SK-N-MC (cell line): ENCODE measurements at regions not wholly inside any gene's neighbourhood (a gene's known extent, or its start where the extent isn't known, plus 50 kb on each side); places are given as distances from the start of the nearest gene placed in this dataset.
"Not testable (repeated sequence)": the region's sequence is repeated elsewhere in the genome, so short reads cannot be mapped to it uniquely, and the experiment has no call there.

Experiments used
- DNase-seq: peaks from one replicate; pipeline ENCODE4 v3.0.0-alpha.2; 2011; ENCODE audit warnings: low read depth, low spot score
- H3K27ac ChIP-seq: fragments of 200-600 bp; sonication (generic); 2 replicates; pipeline ENCODE4 v1.5.1; 2016; ENCODE audit warnings: mixed run types
- H3K36me3 ChIP-seq: fragments of 200-600 bp; sonication (generic); 2 replicates; pipeline ENCODE4 v1.6.1; 2017; ENCODE audit warnings: antibody characterized with exemption, low read length, mixed read lengths; ENCODE audit not compliant: insufficient read depth
- H3K4me3 ChIP-seq: fragments of 200-600 bp; sonication (generic); 2 replicates; pipeline ENCODE4 v1.5.1; 2016
- H3K9ac ChIP-seq: fragments of 200-600 bp; sonication (generic); 2 replicates; pipeline ENCODE4 v1.8.0; 2017; ENCODE audit warnings: mixed run types, mixed read lengths; ENCODE audit not compliant: insufficient read length
- H3K9me3 ChIP-seq: fragments of 200-600 bp; sonication (generic); 2 replicates; pipeline ENCODE4 v1.6.1; 2017; ENCODE audit warnings: low read depth, mild to moderate bottlenecking, antibody characterized with exemption, low read length, moderate library complexity, mixed read lengths
- EZH2 ChIP-seq: fragments of 200-600 bp; sonication (generic); IDR thresholded peaks from one replicate; pipeline ENCODE4 v1.6.1; 2017; ENCODE audit warnings: antibody characterized with exemption
- FOXP2 ChIP-seq: optimal IDR thresholded peaks from 2 replicates; pipeline ENCODE3; 2011; ENCODE audit warnings: mild to moderate bottlenecking, moderate library complexity; ENCODE audit not compliant: insufficient read depth; ENCODE audit errors: extremely low read length, control extremely low read depth
- POLR2AphosphoS5 ChIP-seq: IDR thresholded peaks from 2 replicates; pipeline ENCODE4 v1.6.1; 2012; ENCODE audit warnings: mild to moderate bottlenecking, low read depth, low read length, borderline replicate concordance

DNA sequence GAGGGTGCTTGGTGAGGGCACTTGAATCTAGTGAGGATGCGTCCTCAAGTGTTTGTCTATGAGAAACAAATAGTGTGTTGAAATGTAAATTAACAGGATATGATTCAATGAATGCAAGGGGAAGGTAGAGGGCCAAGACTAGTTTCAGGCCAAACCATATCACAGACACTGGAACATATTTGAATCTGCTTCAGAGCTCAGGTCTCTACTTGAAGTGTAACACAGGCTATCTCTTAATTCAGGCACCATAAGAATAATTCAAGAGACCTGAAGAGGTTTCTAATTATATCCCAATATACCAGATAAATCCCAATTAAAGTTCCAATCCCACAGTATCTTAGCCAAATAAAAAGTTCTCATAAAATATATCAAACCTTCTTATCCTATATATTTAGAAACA, 146.5 kb upstream of the INTU start:
- Histone ChIP-seq H3K4me3 (no peak overlapping the region), H3K9me3 (no peaks in the 10 kb centered on the region), H3K27ac (no peak overlapping the region), H3K9ac (no peak overlapping the region), H3K36me3 (no peaks in the 10 kb centered on the region)
- TF ChIP-seq EZH2 (no peak), FOXP2 (no peak), POLR2AphosphoS5 (no peak)
- DNase-seq: no peak

DNA sequence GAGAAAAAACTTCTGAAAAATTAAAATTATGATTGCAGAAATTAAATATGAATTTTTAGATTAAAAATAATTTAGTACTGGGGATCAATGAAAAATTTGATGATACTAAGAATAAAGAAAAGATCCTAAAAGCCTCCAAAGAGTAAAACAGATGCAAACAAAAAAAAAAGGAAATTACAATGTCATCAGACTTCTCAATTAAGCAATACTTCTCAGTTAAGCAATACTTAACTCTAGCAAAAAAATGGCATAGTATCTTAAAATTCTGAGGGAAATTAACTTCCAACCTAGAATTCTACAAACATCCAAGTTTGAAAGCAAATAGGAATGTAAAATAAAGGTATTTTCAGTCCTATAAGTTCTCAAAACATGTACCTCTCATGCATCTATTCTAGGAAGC, 141.2 kb upstream of the INTU start:
- no peak overlapping the region for H3K9ac ChIP-seq
- DNase-seq: no peak
- no peaks in the 10 kb centered on the region for H3K36me3 ChIP-seq
- no peaks in the 10 kb centered on the region for H3K9me3 ChIP-seq
- H3K4me3 ChIP-seq: no peak overlapping the region
- H3K27ac ChIP-seq: no peak overlapping the region
- no peak for TF ChIP-seq FOXP2
- no peak for TF ChIP-seq EZH2
- TF ChIP-seq POLR2AphosphoS5: no peak

DNA sequence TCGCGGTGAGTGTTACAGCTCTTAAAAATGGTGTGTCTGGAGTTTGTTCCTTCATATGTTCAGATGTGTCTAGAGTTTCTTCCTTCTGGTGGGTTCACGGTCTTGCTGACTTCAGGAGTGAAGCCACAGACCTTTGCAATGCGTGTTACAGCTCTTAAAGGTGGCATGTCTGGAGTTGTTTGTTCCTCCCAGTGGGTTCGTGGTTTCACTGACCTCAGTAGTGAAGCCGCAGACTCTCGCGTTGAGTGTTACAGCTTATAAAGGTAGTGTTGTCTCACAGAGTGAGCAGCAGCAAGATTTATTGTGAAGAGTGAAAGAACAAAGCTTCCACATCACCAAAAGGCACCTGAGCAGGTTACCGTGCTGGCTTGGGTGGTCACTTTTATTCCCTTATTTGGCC, 135.9 kb upstream of the INTU start:
- not testable (repeated sequence) for H3K9ac ChIP-seq, H3K27ac ChIP-seq, DNase-seq, H3K36me3 ChIP-seq, H3K4me3 ChIP-seq, H3K9me3 ChIP-seq

DNA sequence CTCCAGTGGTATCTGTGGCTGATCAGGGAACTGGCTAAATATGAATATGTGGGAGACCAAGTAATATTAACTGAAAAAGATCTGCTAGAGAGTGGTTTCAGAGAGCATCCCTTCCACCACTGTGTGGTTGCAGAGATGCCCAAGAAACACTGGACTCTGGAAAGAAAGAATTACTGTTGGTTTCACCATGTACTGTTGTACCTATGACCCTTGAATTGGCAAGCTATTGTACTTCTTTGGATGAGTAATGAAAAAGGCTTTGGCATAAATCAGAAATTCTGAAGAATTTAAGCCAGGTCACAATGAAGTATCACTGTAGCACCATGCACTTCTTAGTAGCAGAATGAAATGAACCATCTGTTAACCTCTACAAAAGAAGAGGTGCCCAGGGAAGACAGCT, 134.4 kb upstream of the INTU start:
- Histone ChIP-seq H3K4me3 (no peak overlapping the region), H3K9me3 (no peaks in the 10 kb centered on the region), H3K36me3 (no peaks in the 10 kb centered on the region), H3K27ac (no peak overlapping the region), H3K9ac (no peak overlapping the region)
- TF ChIP-seq EZH2 (no peak), POLR2AphosphoS5 (no peak), FOXP2 (no peak)
- no peak for DNase-seq

DNA sequence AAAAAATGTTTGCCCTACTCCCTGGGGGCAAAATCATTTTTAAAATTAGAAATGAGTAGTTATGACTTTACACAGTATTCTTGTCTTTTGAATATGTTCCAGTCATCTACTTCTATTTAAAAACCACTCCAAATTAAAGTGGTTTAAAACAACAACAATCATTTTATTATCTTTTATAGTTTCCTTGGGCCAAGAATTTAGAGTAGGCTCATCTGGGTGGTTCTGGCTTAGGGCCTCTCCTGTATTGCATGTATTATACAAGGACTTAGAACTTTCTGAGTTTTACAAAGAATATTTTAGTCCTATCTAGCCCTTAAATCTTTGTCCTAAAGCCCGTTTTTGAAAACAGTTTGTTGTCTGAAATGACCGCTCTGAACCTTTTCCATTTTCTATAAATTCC, 132.5 kb upstream of the INTU start:
- no peak for DNase-seq
- TF ChIP-seq FOXP2 (no peak), POLR2AphosphoS5 (no peak), EZH2 (no peak)
- H3K9ac ChIP-seq: no peak overlapping the region
- H3K27ac ChIP-seq: no peak overlapping the region
- H3K4me3 ChIP-seq: no peak overlapping the region
- no peaks in the 10 kb centered on the region for H3K9me3 ChIP-seq
- no peaks in the 10 kb centered on the region for H3K36me3 ChIP-seq

DNA sequence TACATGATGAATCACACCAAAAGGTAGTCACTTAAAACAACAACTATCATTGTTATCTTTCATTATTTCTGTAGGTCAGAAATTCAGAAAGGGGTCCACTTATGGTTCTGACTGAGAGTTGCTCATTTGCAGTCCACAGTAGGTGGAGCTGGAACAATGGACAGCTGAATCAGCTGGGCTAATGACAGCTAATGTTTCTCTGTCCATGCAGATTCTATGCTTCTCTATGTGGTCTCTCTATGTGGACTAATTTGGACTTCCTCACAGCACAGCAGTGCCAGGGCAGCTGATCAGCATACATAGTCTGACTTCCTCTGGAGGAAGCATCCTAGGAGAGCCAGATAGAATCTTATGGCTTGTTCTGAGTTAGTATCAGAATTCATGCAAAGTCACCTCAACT, 131.7 kb upstream of the INTU start:
- Histone ChIP-seq H3K9ac (no peak overlapping the region), H3K9me3 (no peaks in the 10 kb centered on the region), H3K27ac (no peak overlapping the region), H3K4me3 (no peak overlapping the region), H3K36me3 (no peaks in the 10 kb centered on the region)
- TF ChIP-seq FOXP2 (no peak), EZH2 (no peak), POLR2AphosphoS5 (no peak)
- no peak for DNase-seq

DNA sequence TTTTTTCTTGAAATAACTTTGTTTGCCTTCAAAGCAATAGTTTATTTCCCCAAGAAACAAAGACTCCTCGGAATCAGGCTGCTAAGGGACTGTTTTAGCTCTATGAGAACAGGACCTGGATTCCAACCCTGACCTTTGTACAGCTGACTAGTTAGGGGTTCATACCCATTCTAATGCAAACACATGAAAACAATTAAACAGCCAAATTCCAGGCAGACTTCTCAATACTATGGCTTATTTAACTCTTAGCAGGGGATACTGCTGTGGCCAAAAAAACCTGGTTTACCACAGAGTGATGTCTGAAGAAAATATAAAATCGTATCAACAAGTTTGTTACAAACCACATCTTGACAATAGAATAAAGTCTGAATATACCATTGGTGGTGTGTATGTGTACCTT, 129.6 kb upstream of the INTU start:
- H3K9me3 ChIP-seq: no peaks in the 10 kb centered on the region
- no peak overlapping the region for H3K27ac ChIP-seq
- no peak overlapping the region for H3K4me3 ChIP-seq
- TF ChIP-seq FOXP2 (no peak), POLR2AphosphoS5 (no peak), EZH2 (no peak)
- no peak for DNase-seq
- H3K36me3 ChIP-seq: no peaks in the 10 kb centered on the region
- H3K9ac ChIP-seq: no peak overlapping the region

DNA sequence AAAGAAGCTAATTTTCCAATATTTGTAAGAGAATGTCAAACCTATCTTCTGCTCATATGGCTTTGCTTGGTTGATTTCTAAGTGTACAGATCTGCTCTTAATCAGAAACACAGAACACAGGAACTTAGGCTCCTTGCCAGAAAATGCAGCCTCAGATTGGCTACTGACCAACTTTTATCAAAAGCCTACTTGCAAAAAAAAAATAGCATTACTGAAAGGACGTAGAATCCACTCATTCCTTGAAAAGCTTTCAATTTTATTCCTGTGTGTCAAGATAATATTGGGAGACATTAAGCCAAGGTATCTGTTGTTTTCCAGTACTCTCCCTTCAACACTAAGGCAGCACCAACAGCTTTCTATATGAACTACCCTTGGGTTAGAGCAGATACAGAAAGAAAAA, 127.6 kb upstream of the INTU start:
- H3K27ac ChIP-seq: no peak overlapping the region

DNA sequence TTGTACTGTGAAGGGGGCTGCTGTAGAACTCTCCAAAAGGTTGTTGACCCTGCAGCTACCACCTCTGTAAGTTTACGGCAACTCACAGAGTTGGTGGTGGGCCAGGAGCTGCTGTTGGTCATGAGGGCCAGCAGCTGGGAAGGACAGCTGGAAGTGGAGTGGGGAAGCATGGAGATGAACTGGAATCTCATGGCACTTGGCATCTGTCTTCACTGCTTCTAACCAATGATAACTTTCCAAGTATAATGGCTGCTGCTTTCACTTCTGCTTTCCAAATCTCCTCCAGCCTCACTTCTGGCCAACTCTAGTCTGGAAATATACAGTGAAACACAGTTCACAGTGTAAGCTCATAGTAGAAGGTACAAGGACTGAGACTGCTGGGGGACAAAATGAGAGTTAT, 126.5 kb upstream of the INTU start:
- no peak overlapping the region for H3K4me3 ChIP-seq
- H3K36me3 ChIP-seq: no peaks in the 10 kb centered on the region
- TF ChIP-seq EZH2 (no peak), FOXP2 (no peak), POLR2AphosphoS5 (no peak)
- no peak overlapping the region for H3K9ac ChIP-seq
- no peak for DNase-seq
- H3K9me3 ChIP-seq: no peaks in the 10 kb centered on the region
- no peak overlapping the region for H3K27ac ChIP-seq

More for the DNA sequence above, 127.6 kb upstream of the INTU start:
- H3K36me3 ChIP-seq: no peaks in the 10 kb centered on the region
- H3K4me3 ChIP-seq: peak overlapping the region; percentile 57
- peak; percentile 90 for DNase-seq
- no peaks in the 10 kb centered on the region for H3K9me3 ChIP-seq
- H3K9ac ChIP-seq: no peak overlapping the region
- TF ChIP-seq POLR2AphosphoS5 (no peak), FOXP2 (no peak), EZH2 (no peak)
